ENCODE measurements at regions not wholly inside any gene's neighbourhood (a gene's known extent, or its start where the extent isn't known, plus 50 kb on each side); places are given as distances from the start of the nearest gene placed in this dataset.

GRCh38 chr11:79544361-79544760, 103.5 kb upstream of the TENM4 start:
- Histone ChIP-seq H3K4me3 (ENCODE audit: low read depth, low read length) (no peak overlapping the region), H3K9me3 (ENCODE audit: control insufficient read depth, insufficient read depth, low read length) (no peaks in the 10 kb centered on the region), H3K27ac (ENCODE audit: low read depth, low read length) (no peak overlapping the region), H3K27me3 (ENCODE audit: control insufficient read depth, insufficient read depth, low read length) (no peaks in the 10 kb centered on the region)
- ChIA-PET POLR2A (no interaction called here), CTCF (interaction anchor here (1.5 kb wide), 1 partner anchor 52 kb away, joined by 7 read pairs; no protein-coding TSS in a partner anchor)
- no peak for TF ChIP-seq CTCF (IDR thresholded peaks at IDR 0.05; ENCODE audit: low read depth, low read length)
- no peak for DNase-seq (ENCODE audit: low read depth, low spot score)

GRCh38 chr11:79543101-79543500, 102.3 kb upstream of the TENM4 start:
- TF ChIP-seq CTCF (IDR thresholded peaks at IDR 0.05; ENCODE audit: low read depth, low read length): no peak
- no peak overlapping the region for H3K4me3 ChIP-seq (ENCODE audit: low read depth, low read length)
- no peaks in the 10 kb centered on the region for H3K9me3 ChIP-seq (ENCODE audit: control insufficient read depth, insufficient read depth, low read length)
- H3K27ac ChIP-seq (ENCODE audit: low read depth, low read length): no peak overlapping the region
- no peaks in the 10 kb centered on the region for H3K27me3 ChIP-seq (ENCODE audit: control insufficient read depth, insufficient read depth, low read length)
- POLR2A ChIA-PET: no interaction called here
- DNase-seq (ENCODE audit: low read depth, low spot score): no peak
- CTCF ChIA-PET: no interaction called here

GRCh38 chr11:79541466-79541865, 100.6 kb upstream of the TENM4 start:
- ChIA-PET POLR2A (no interaction called here), CTCF (no interaction called here)
- TF ChIP-seq CTCF (IDR thresholded peaks at IDR 0.05; ENCODE audit: low read depth, low read length): no peak
- DNase-seq (ENCODE audit: low read depth, low spot score): no peak
- no peaks in the 10 kb centered on the region for H3K27me3 ChIP-seq (ENCODE audit: control insufficient read depth, insufficient read depth, low read length)
- no peaks in the 10 kb centered on the region for H3K9me3 ChIP-seq (ENCODE audit: control insufficient read depth, insufficient read depth, low read length)
- no peak overlapping the region for H3K4me3 ChIP-seq (ENCODE audit: low read depth, low read length)
- no peak overlapping the region for H3K27ac ChIP-seq (ENCODE audit: low read depth, low read length)

GRCh38 chr11:79538775-79539174, 97.9 kb upstream of the TENM4 start:
- no peak for DNase-seq (ENCODE audit: low read depth, low spot score)
- H3K27ac ChIP-seq (ENCODE audit: low read depth, low read length): no peak overlapping the region
- no peaks in the 10 kb centered on the region for H3K9me3 ChIP-seq (ENCODE audit: control insufficient read depth, insufficient read depth, low read length)
- CTCF ChIA-PET: interaction anchor here (0.7 kb wide), 1 partner anchor 45 kb away, joined by 3 read pairs; no protein-coding TSS in a partner anchor
- H3K4me3 ChIP-seq (ENCODE audit: low read depth, low read length): no peak overlapping the region
- POLR2A ChIA-PET: no interaction called here
- no peak for TF ChIP-seq CTCF (IDR thresholded peaks at IDR 0.05; ENCODE audit: low read depth, low read length)
- H3K27me3 ChIP-seq (ENCODE audit: control insufficient read depth, insufficient read depth, low read length): no peaks in the 10 kb centered on the region

- no peak overlapping the region for H3K4me3 ChIP-seq (ENCODE audit: low read depth, low read length)
- no peak for TF ChIP-seq CTCF (IDR thresholded peaks at IDR 0.05; ENCODE audit: low read depth, low read length)
- H3K27me3 ChIP-seq (ENCODE audit: control insufficient read depth, insufficient read depth, low read length): no peaks in the 10 kb centered on the region
- no peaks in the 10 kb centered on the region for H3K9me3 ChIP-seq (ENCODE audit: control insufficient read depth, insufficient read depth, low read length)
- H3K27ac ChIP-seq (ENCODE audit: low read depth, low read length): no peak overlapping the region
- ChIA-PET CTCF (no interaction called here), POLR2A (interaction anchor here (0.5 kb wide), 1 partner anchor 791 kb away, joined by 7 read pairs; no protein-coding TSS in a partner anchor)
- no peak for DNase-seq (ENCODE audit: low read depth, low spot score)
Measured at GRCh38 chr11:79536155-79536917, 95.5 kb upstream of the TENM4 start.
